Loucy (cell line): ENCODE measurements at regions not wholly inside any gene's neighbourhood (a gene's known extent, or its start where the extent isn't known, plus 50 kb on each side); places are given as distances from the start of the nearest gene placed in this dataset.

Experiments used
- CTCF ChIP-seq: fragments of 200-600 bp; sonication (generic); conservative IDR thresholded peaks from 2 replicates; pipeline ENCODE4 v1.5.1; 2014; ENCODE audit warnings: mild to moderate bottlenecking, antibody characterized with exemption, low read length
- EZH2phosphoT487 ChIP-seq: fragments of 200-600 bp; IDR thresholded peaks from 2 replicates; pipeline ENCODE4 v1.6.1; 2018; ENCODE audit warnings: antibody characterized with exemption, mild to moderate bottlenecking, moderate library complexity, borderline replicate concordance

- no peak for TF ChIP-seq CTCF
- TF ChIP-seq EZH2phosphoT487 = no peak
Observed at GRCh38 chr2:150963336-150963735, 298.3 kb downstream of the RBM43 start.
